ENCODE measurements at regions not wholly inside any gene's neighbourhood (a gene's known extent, or its start where the extent isn't known, plus 50 kb on each side); places are given as distances from the start of the nearest gene placed in this dataset.

DNA sequence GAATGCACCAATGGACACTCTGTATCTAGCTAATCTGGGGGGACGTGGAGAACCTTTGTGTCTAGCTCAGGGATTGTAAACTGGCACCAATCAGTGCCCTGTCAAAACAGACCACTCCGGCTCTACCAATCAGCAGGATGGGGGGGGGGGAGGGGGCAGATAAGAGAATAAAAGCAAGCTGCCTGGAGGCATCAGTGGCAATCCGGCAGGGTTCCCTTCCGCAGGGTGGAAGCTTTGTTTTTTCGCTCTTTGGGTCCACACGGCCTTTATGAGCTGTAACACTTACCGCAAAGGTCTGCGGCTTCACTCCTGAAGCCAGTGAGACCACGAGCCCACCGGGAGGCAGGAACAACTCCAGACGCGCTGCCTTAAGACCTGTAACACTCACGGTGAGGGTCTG is 827.1 kb downstream of the PLOD2 start:
- TF ChIP-seq, protein P1, sequence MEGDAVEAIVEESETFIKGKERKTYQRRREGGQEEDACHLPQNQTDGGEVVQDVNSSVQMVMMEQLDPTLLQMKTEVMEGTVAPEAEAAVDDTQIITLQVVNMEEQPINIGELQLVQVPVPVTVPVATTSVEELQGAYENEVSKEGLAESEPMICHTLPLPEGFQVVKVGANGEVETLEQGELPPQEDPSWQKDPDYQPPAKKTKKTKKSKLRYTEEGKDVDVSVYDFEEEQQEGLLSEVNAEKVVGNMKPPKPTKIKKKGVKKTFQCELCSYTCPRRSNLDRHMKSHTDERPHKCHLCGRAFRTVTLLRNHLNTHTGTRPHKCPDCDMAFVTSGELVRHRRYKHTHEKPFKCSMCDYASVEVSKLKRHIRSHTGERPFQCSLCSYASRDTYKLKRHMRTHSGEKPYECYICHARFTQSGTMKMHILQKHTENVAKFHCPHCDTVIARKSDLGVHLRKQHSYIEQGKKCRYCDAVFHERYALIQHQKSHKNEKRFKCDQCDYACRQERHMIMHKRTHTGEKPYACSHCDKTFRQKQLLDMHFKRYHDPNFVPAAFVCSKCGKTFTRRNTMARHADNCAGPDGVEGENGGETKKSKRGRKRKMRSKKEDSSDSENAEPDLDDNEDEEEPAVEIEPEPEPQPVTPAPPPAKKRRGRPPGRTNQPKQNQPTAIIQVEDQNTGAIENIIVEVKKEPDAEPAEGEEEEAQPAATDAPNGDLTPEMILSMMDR (IDR thresholded peaks at IDR 0.05; ENCODE audit: unreplicated experiment) = no peak
- peaks cover 3% of the 10 kb centered on the region for H3K27me3 Mint-ChIP-seq (ENCODE audit: insufficient read depth, unreplicated experiment)
- no TSS peak for BruUV-seq (replicated peaks)
- no peak overlapping the region for H3K4me3 Mint-ChIP-seq (ENCODE audit: unreplicated experiment)
- no peaks in the 10 kb centered on the region for H3K4me1 Mint-ChIP-seq (ENCODE audit: insufficient read depth, unreplicated experiment)
- H3K27ac Mint-ChIP-seq (ENCODE audit: low read depth, unreplicated experiment) = no peak overlapping the region
- DNase-seq (ENCODE audit: unreplicated experiment) = no peak
- intact Hi-C loops (cut with micrococcal nuclease) = no loop called here
- POLR2A ChIA-PET = no interaction called here
- no peaks in the 10 kb centered on the region for H3K36me3 Mint-ChIP-seq (ENCODE audit: insufficient read depth, unreplicated experiment)
- CTCF ChIA-PET = interaction anchor here (0.8 to 0.9 kb wide), 2 partner anchors 31 to 586 kb away, joined by 4 read pairs; no protein-coding TSS in a partner anchor
- no peaks in the 10 kb centered on the region for H3K9me3 Mint-ChIP-seq (ENCODE audit: unreplicated experiment)

DNA sequence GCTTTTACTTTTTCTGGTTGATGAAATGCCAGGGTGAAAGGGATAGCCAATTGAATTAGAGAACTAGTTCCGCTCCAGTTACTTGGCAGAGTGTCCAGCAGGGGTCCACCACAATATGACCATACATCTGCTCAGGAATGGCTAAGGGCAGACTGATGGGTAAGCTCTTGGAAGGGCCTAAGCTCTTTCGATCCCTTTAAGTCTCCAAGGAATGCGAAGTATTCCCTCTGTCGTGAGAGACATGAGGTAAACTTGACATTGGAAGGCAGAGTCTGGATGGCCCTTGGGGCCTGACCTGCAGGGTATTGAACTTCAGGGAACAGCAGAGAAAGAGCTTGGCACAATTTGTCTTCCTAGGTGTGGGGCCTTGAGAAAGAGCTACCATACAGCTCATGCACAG is 805.8 kb downstream of the PLOD2 start:
- ChIA-PET POLR2A (no interaction called here), CTCF (interaction anchor here (0.6 kb wide), 1 partner anchor 11 kb away, joined by 3 read pairs; no protein-coding TSS in a partner anchor)
- Mint-ChIP-seq H3K27ac (ENCODE audit: low read depth, unreplicated experiment) (no peak overlapping the region), H3K36me3 (ENCODE audit: insufficient read depth, unreplicated experiment) (no peaks in the 10 kb centered on the region), H3K9me3 (ENCODE audit: unreplicated experiment) (peaks cover 38% of the 10 kb centered on the region), H3K4me1 (ENCODE audit: insufficient read depth, unreplicated experiment) (no peaks in the 10 kb centered on the region), H3K4me3 (ENCODE audit: unreplicated experiment) (no peak overlapping the region), H3K27me3 (ENCODE audit: insufficient read depth, unreplicated experiment) (no peaks in the 10 kb centered on the region)
- TF ChIP-seq, protein P1 (IDR thresholded peaks at IDR 0.05; ENCODE audit: unreplicated experiment) = no peak
- intact Hi-C loops (cut with micrococcal nuclease) = no loop called here
- no TSS peak for BruUV-seq (replicated peaks)
- no peak for DNase-seq (ENCODE audit: unreplicated experiment)

DNA sequence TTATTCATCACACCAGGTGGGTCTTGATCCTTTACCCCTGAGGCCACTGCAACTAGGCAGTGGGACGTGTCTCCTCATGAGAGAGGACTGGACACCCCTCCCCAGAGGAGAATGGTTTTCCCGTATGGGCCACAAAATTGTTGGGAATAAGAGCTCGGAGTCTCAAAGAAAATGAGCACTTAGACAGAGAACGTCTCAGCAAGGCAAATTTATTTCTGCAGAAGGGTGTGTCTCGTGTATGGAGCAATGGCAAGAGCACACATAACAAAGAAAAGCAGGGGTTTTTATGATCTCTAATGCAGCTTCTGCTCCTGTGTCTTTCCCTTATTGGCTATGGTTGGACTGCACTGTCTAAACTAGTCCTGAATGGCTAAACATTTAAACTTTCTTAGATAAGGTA is 803.5 kb downstream of the PLOD2 start:
- TF ChIP-seq, protein P1 (IDR thresholded peaks at IDR 0.05; ENCODE audit: unreplicated experiment) = no peak
- Mint-ChIP-seq H3K4me1 (ENCODE audit: insufficient read depth, unreplicated experiment) (no peaks in the 10 kb centered on the region), H3K9me3 (ENCODE audit: unreplicated experiment) (peaks cover 38% of the 10 kb centered on the region), H3K4me3 (ENCODE audit: unreplicated experiment) (no peak overlapping the region), H3K36me3 (ENCODE audit: insufficient read depth, unreplicated experiment) (no peaks in the 10 kb centered on the region), H3K27me3 (ENCODE audit: insufficient read depth, unreplicated experiment) (no peaks in the 10 kb centered on the region), H3K27ac (ENCODE audit: low read depth, unreplicated experiment) (no peak overlapping the region)
- intact Hi-C loops (cut with micrococcal nuclease) = no loop called here
- ChIA-PET POLR2A (no interaction called here), CTCF (interaction anchor here (0.6 kb wide), 1 partner anchor 12 kb away, joined by 4 read pairs; no protein-coding TSS in a partner anchor)
- no peak for DNase-seq (ENCODE audit: unreplicated experiment)
- BruUV-seq (replicated peaks) = no TSS peak

DNA sequence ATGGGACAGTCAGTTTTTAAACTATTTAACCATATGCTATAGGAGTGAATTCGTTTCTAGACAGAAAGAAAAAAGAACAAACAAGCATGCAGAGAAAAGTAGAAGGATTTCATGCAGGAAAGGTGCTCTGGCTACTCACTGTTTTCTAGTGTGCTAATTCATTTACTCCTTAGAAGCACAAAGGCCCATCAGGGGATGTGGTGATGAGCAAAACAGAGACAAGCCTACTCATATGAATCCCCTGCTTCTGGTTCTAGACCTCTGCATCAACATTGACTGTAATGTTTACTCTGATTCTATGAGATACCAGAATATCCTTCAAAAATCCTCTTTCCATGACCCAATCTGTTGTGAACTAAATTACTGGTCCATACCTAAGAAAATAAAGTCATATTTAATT is 801.9 kb downstream of the PLOD2 start:
- intact Hi-C loops (cut with micrococcal nuclease) = no loop called here
- Mint-ChIP-seq H3K9me3 (ENCODE audit: unreplicated experiment) (peaks cover 26% of the 10 kb centered on the region), H3K27me3 (ENCODE audit: insufficient read depth, unreplicated experiment) (no peaks in the 10 kb centered on the region), H3K4me1 (ENCODE audit: insufficient read depth, unreplicated experiment) (no peaks in the 10 kb centered on the region), H3K36me3 (ENCODE audit: insufficient read depth, unreplicated experiment) (no peaks in the 10 kb centered on the region), H3K4me3 (ENCODE audit: unreplicated experiment) (no peak overlapping the region), H3K27ac (ENCODE audit: low read depth, unreplicated experiment) (no peak overlapping the region)
- no TSS peak for BruUV-seq (replicated peaks)
- TF ChIP-seq, protein P1 (IDR thresholded peaks at IDR 0.05; ENCODE audit: unreplicated experiment) = no peak
- CTCF ChIA-PET = no interaction called here
- DNase-seq (ENCODE audit: unreplicated experiment) = no peak
- POLR2A ChIA-PET = no interaction called here
